ENCODE measurements at regions not wholly inside any gene's neighbourhood (a gene's known extent, or its start where the extent isn't known, plus 50 kb on each side); places are given as distances from the start of the nearest gene placed in this dataset.

DNA sequence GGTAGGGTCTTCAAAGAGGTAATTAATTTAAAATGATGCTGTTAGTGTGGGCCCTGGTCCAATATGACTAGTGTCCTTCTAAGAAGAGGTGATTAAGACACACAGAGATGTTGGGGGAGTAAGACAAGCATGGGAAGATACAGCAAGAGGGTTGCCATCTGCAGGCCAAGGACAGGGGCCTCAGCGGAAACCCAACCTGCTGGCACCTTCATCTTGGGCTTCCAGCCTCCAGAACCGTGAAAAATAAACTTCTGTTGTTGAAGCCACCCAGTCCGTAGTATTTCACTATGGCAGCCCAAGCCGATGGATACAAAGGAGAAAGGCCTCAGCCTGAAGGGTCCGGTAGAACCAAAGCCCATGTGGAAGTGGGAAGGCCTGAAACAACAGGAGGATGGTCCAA is 161.7 kb upstream of the UBE2E1 start:
- no peaks in the 10 kb centered on the region for H3K27me3 ChIP-seq (ENCODE audit: control insufficient read depth, extremely low read depth, insufficient read depth, low read length)
- H4K20me1 ChIP-seq (ENCODE audit: control insufficient read depth, extremely low read depth, insufficient read depth, low read length) = no peaks in the 10 kb centered on the region
- no peak overlapping the region for H3K9ac ChIP-seq (ENCODE audit: control insufficient read depth, extremely low read depth, insufficient read depth, low read length)
- no peaks in the 10 kb centered on the region for H3K9me3 ChIP-seq (ENCODE audit: control insufficient read depth, low read depth, low read length)
- DNase-seq (ENCODE audit: low read depth, low spot score) = no peak
- H2AFZ ChIP-seq (ENCODE audit: control insufficient read depth, low read length) = no peak overlapping the region
- no peak for FAIRE-seq
- dilution Hi-C loops (cut with MboI; ENCODE audit: extremely low pct_ligation_motif_present, low sequenced_read_pairs) = no loop called here
- H3K79me2 ChIP-seq (ENCODE audit: control insufficient read depth, insufficient read depth, low read length) = no peaks in the 10 kb centered on the region
- H3K27ac ChIP-seq (ENCODE audit: control insufficient read depth, insufficient read depth, low read length) = no peak overlapping the region
- H3K4me3 ChIP-seq (ENCODE audit: control insufficient read depth in 2 of 3, extremely low read depth in 1 of 3, insufficient read depth in 2 of 3, low read depth in 1 of 3, low read length in 3 of 3) = no peak overlapping the region
- H3K4me2 ChIP-seq (ENCODE audit: control insufficient read depth, extremely low read depth, insufficient read depth, low read depth, low read length) = no peak overlapping the region
- no peaks in the 10 kb centered on the region for H3K9me1 ChIP-seq (ENCODE audit: control insufficient read depth, extremely low read depth, insufficient read depth, low read length)
- peaks cover 18% of the 10 kb centered on the region for H3K4me1 ChIP-seq (ENCODE audit: control insufficient read depth, extremely low read depth, insufficient read depth, low read length)
- TF ChIP-seq, protein P1, sequence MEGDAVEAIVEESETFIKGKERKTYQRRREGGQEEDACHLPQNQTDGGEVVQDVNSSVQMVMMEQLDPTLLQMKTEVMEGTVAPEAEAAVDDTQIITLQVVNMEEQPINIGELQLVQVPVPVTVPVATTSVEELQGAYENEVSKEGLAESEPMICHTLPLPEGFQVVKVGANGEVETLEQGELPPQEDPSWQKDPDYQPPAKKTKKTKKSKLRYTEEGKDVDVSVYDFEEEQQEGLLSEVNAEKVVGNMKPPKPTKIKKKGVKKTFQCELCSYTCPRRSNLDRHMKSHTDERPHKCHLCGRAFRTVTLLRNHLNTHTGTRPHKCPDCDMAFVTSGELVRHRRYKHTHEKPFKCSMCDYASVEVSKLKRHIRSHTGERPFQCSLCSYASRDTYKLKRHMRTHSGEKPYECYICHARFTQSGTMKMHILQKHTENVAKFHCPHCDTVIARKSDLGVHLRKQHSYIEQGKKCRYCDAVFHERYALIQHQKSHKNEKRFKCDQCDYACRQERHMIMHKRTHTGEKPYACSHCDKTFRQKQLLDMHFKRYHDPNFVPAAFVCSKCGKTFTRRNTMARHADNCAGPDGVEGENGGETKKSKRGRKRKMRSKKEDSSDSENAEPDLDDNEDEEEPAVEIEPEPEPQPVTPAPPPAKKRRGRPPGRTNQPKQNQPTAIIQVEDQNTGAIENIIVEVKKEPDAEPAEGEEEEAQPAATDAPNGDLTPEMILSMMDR (optimal IDR thresholded peaks at IDR 0.05 in 1 of 3, IDR thresholded peaks at IDR 0.05 in 1 of 3, conservative IDR thresholded peaks at IDR 0.05 in 1 of 3; ENCODE audit: extremely low read depth in 1 of 3, insufficient read depth in 2 of 3, low read length in 3 of 3) = no peak
- TF ChIP-seq EZH2 (IDR thresholded peaks at IDR 0.05; ENCODE audit: low read length) = no peak
- H3K36me3 ChIP-seq (ENCODE audit: control insufficient read depth in 2 of 2, extremely low read depth in 1 of 2, insufficient read depth in 2 of 2, low read length in 2 of 2) = no peaks in the 10 kb centered on the region

DNA sequence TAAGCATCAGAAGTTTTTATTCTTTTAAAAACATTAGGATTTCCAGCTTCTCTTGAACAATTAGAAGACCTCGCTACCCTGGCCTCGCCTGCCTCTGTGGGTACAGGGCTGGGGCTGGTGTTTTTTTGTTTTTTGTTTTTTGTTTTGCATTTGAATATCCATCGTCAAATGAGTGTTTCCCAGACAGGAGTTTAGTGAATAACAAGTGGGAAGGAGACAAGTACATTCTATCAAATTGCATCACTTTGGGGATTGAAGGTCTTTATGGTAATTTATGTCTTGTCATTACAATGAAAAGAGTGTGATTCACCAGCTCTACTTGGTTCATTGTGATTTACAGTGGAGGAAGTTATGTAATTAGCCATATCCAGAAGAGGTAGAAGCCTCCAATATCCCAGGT is 161.1 kb upstream of the UBE2E1 start:
- Histone ChIP-seq H3K27ac (ENCODE audit: control insufficient read depth, insufficient read depth, low read length) (no peak overlapping the region), H3K4me1 (ENCODE audit: control insufficient read depth, extremely low read depth, insufficient read depth, low read length) (peaks cover 24% of the 10 kb centered on the region), H3K4me2 (ENCODE audit: control insufficient read depth, extremely low read depth, insufficient read depth, low read depth, low read length) (no peak overlapping the region), H3K9me3 (ENCODE audit: control insufficient read depth, low read depth, low read length) (no peaks in the 10 kb centered on the region), H3K36me3 (ENCODE audit: control insufficient read depth in 2 of 2, extremely low read depth in 1 of 2, insufficient read depth in 2 of 2, low read length in 2 of 2) (no peaks in the 10 kb centered on the region), H3K79me2 (ENCODE audit: control insufficient read depth, insufficient read depth, low read length) (no peaks in the 10 kb centered on the region), H4K20me1 (ENCODE audit: control insufficient read depth, extremely low read depth, insufficient read depth, low read length) (no peaks in the 10 kb centered on the region), H2AFZ (ENCODE audit: control insufficient read depth, low read length) (no peak overlapping the region), H3K4me3 (ENCODE audit: control insufficient read depth in 2 of 3, extremely low read depth in 1 of 3, insufficient read depth in 2 of 3, low read depth in 1 of 3, low read length in 3 of 3) (no peak overlapping the region), H3K9me1 (ENCODE audit: control insufficient read depth, extremely low read depth, insufficient read depth, low read length) (no peaks in the 10 kb centered on the region), H3K27me3 (ENCODE audit: control insufficient read depth, extremely low read depth, insufficient read depth, low read length) (no peaks in the 10 kb centered on the region), H3K9ac (ENCODE audit: control insufficient read depth, extremely low read depth, insufficient read depth, low read length) (no peak overlapping the region)
- no peak for FAIRE-seq
- dilution Hi-C loops (cut with MboI; ENCODE audit: extremely low pct_ligation_motif_present, low sequenced_read_pairs) = no loop called here
- no peak for DNase-seq (ENCODE audit: low read depth, low spot score)
- TF ChIP-seq, protein P1 (optimal IDR thresholded peaks at IDR 0.05 in 1 of 3, IDR thresholded peaks at IDR 0.05 in 1 of 3, conservative IDR thresholded peaks at IDR 0.05 in 1 of 3; ENCODE audit: extremely low read depth in 1 of 3, insufficient read depth in 2 of 3, low read length in 3 of 3) = no peak
- no peak for TF ChIP-seq EZH2 (IDR thresholded peaks at IDR 0.05; ENCODE audit: low read length)

Data from keratinocyte (primary cell).